Ectodermal cell (in vitro differentiated cells): ENCODE measurements at regions not wholly inside any gene's neighbourhood (a gene's known extent, or its start where the extent isn't known, plus 50 kb on each side); places are given as distances from the start of the nearest gene placed in this dataset.

Source experiments
- H3K27ac ChIP-seq: 2 replicates; pipeline ENCODE4 v1.7.0; 2013; ENCODE audit warnings: mild to moderate bottlenecking, low read depth, low read length; ENCODE audit not compliant: insufficient read depth, poor library complexity, severe bottlenecking
- H3K27me3 ChIP-seq: 2 replicates; pipeline ENCODE4 v1.7.0; 2013; ENCODE audit warnings: mild to moderate bottlenecking, low read length; ENCODE audit not compliant: insufficient read depth, control insufficient read depth, poor library complexity, severe bottlenecking
- H3K36me3 ChIP-seq: one replicate; pipeline ENCODE4 v1.7.0; 2013; ENCODE audit warnings: low read length; ENCODE audit not compliant: control insufficient read depth, insufficient read depth
- H3K4me1 ChIP-seq: one replicate; pipeline ENCODE4 v1.7.0; 2013; ENCODE audit warnings: low read length; ENCODE audit not compliant: control insufficient read depth, insufficient read depth
- H3K4me3 ChIP-seq: 2 replicates; pipeline ENCODE4 v1.7.0; 2013; ENCODE audit warnings: low read depth, low read length, control low read depth; ENCODE audit not compliant: insufficient read depth
- H3K9me3 ChIP-seq: 2 replicates; pipeline ENCODE4 v1.7.0; 2013; ENCODE audit warnings: mild to moderate bottlenecking, low read length, moderate library complexity; ENCODE audit not compliant: control insufficient read depth
- WGBS, 2 experiments: methylation state at CpG; one replicate each; pipeline ENCODE4 v1.1.7; 2013; ENCODE audit warnings: missing lambda C conversion rate in 2 of 2; 5-methylcytosine and 5-hydroxymethylcytosine counted together

DNA sequence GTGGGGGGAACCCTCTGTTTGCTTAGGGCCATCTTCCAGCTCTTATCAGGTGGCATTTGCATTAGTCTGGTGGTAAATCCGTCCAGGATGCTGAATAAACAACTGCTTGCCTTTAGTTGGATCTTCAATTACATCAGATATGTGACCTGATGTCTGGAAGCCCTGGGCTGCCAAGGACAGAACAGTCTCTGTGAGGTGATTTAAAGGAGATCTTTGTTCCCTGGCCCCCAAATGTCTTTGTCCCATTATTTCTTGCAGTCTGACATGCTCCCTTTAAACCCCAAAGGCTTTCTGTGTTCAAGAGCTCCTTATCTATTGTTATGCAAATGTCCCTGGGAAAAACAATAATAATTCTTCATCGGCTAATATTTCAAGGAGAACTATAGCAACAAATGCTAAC is 84.6 kb upstream of the SPTLC3 start:
- Histone ChIP-seq H3K4me3 (no peak overlapping the region), H3K4me1 (peaks cover 8% of the 10 kb centered on the region), H3K27ac (peak overlapping the region; percentile 39), H3K36me3 (no peaks in the 10 kb centered on the region), H3K9me3 (no peaks in the 10 kb centered on the region), H3K27me3 (no peaks in the 10 kb centered on the region)
- WGBS, 2 experiments, result 73 to 74% methylated on average over 1 of the region's 2 CpGs

DNA sequence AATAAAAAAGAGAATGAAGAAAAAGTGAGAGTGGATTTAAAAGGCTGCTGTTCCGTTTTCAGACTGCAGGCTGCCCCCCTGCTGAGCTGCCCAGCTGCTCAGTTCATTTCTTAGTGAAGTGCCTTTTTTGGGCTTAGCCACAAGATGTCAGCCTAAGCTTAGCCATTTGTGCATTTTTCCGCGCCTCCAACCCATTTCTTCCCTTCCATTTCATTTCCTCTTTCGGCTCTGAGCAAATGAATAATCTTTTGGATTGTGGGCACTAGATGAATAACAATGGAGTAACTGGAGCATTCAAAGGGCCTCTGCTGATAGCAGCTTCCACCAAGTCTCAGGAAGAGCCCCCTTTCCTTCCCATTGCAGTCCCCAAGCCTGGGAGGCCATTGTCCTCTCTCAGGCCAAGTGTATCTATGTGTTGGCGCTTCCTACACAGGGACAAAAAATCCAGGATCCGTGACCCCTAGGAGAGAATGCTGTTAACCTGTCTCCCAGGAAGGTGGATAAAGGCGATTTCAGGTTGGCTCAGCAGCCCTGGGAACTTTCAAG is 83.5 kb upstream of the SPTLC3 start:
- H3K27ac ChIP-seq, result no peak overlapping the region
- H3K27me3 ChIP-seq, result no peaks in the 10 kb centered on the region
- WGBS, 2 experiments, result 45 to 52% methylated on average over 6 to 7 of the region's 7 CpGs
- no peak overlapping the region for H3K4me3 ChIP-seq
- H3K9me3 ChIP-seq, result no peaks in the 10 kb centered on the region
- H3K36me3 ChIP-seq, result no peaks in the 10 kb centered on the region
- peaks cover 8% of the 10 kb centered on the region for H3K4me1 ChIP-seq

DNA sequence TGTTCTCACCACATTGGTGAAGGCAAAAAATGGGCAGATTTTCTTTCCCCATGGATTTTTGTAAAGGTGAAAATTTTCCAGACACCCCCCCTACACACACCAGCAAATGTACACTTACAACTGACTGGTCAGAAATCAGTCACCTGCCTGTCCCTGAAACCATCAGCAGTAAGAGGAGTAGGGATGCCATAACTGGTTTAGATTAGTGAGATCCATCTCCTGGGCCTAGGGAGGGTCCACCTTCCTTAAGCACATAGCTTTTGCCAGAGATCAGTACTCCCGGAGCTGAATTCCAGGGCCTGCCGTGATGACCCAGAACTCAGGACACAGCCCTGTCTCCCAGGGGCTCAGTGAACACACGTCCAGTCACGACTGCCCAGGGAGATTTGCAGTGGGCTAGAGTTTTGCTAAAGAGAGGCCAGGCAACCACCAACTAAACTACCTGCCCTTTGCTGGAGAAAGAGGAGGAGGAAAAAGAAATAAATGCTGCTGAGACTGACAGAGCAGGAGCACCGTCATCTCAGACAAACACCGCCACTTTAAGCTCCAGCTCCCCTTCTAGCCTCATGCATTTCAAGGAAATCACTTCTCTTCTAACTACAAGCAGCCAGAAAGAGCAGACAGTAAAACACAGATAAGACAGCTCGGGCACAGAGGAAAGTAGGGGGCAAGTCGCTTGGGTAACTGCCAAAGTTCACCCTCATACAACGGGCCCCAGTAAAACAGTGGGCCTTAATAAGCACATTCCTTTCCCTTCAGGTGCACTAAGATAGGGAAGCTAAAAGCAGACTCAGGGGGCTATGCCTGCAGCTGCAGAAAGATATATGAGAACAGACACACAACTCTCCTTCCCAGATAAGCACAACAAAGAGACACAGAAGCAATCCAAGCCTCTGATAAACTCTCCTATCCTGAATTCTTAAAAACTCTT is 82.6 kb upstream of the SPTLC3 start:
- H3K27ac ChIP-seq, result no peak overlapping the region
- H3K4me1 ChIP-seq, result peaks cover 8% of the 10 kb centered on the region
- WGBS, 2 experiments, result 85 to 86% methylated on average over 8 to 9 of the region's 9 CpGs

DNA sequence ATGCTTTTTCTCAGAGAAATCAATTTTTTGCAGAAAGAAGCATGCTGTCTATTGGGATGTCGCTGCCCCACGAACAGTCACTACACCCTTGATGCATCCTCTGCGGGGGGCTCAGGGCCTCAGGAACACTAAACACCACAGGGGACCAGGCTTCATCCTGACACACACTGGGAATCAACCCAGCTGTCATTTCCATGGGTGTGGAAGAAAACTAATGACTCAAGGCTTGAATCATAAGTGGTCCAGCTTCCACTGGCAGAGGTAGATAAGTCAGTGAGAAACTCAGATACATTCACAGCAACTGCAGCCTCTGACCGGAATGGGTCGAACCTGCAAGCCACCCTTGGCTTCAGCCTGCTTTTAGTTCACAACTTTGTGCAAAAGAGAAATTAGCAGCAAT is 81.3 kb upstream of the SPTLC3 start:
- Histone ChIP-seq H3K9me3 (no peaks in the 10 kb centered on the region), H3K4me3 (no peak overlapping the region), H3K27me3 (no peaks in the 10 kb centered on the region), H3K27ac (no peak overlapping the region), H3K36me3 (no peaks in the 10 kb centered on the region), H3K4me1 (peaks cover 8% of the 10 kb centered on the region)
- 89 to 96% methylated on average over 5 of the region's 5 CpGs for WGBS, 2 experiments

More for the DNA sequence above, 82.6 kb upstream of the SPTLC3 start:
- no peaks in the 10 kb centered on the region for H3K27me3 ChIP-seq
- no peak overlapping the region for H3K4me3 ChIP-seq
- H3K9me3 ChIP-seq, result no peaks in the 10 kb centered on the region
- H3K36me3 ChIP-seq, result no peaks in the 10 kb centered on the region

DNA sequence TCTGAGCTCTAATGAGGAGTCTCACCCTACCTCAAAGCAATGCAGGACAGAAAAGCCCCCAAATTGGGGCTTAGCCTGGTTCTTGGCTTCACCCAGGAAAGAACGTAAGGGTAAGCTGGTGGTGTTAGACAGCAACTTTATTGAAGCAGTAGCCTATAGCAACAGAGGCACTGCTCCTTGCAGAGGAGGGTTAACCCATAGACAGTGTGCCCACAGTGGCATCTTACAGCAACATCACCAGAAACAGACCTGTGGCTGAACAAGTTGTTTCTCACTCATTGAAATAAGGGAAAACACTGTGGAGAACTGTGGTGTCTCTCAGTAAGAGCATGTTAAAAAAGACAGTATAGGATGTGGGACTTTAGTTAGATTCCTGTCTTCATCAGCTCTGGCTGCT is 80.4 kb upstream of the SPTLC3 start:
- Histone ChIP-seq H3K4me1 (peaks cover 8% of the 10 kb centered on the region), H3K36me3 (no peaks in the 10 kb centered on the region), H3K27ac (no peak overlapping the region), H3K9me3 (no peaks in the 10 kb centered on the region), H3K4me3 (no peak overlapping the region), H3K27me3 (no peaks in the 10 kb centered on the region)
- 91 to 94% methylated on average over 1 of the region's 1 CpG for WGBS, 2 experiments

DNA sequence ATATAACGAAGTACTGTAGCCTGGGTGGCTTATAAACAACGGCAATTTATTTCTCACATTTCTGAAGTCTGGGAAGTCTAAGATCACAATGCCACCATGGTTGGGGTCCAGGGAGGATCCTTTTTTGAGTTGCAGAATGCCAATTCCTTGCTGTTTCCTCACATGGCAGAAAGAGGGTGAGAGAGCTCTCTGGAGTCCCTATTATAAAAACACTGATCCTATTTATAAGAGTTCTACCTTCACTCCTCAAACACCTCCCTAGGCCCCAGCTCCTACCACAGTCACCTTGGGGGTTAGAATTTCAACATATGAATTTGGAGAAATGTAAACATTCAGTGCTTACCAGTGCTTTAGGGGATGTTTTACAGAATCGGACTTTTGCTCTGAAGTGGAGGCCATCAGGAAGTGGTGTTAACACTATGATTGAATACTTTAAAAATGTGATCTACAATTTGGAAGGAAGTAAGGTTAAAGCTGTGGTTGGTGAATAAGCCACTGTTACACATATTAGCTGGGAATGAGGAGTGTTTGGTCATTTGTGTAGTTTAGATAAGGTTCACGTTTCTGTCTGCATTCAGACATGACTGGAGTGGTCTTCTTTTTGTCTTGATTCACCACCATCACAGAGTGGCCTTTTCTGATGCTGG is 79.9 kb upstream of the SPTLC3 start:
- H3K4me1 ChIP-seq, result peaks cover 8% of the 10 kb centered on the region
- no peak overlapping the region for H3K27ac ChIP-seq

DNA sequence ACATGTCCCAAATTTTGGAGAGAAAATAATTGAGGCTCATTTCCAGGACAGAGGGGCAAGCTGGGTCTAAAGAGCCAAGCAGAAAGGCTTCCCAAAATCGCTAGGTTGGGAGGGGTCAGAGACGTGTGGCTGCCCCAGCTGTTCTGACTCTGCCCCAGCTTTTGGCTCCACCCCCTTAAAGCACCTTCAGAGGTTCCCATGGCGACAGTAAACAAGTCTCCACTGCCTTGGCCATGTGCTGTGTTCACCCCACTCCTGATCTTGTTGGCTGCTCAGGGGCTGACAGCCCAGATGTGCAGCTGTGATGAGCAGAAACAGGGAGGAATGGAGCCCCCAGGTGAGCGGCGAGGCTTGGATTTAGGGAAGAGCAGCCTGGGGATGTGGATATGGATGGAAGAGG is 72.8 kb upstream of the SPTLC3 start:
- no peaks in the 10 kb centered on the region for H3K36me3 ChIP-seq
- no peaks in the 10 kb centered on the region for H3K4me1 ChIP-seq
- no peaks in the 10 kb centered on the region for H3K9me3 ChIP-seq
- no peak overlapping the region for H3K4me3 ChIP-seq
- no peaks in the 10 kb centered on the region for H3K27me3 ChIP-seq
- H3K27ac ChIP-seq, result no peak overlapping the region
- 85% methylated on average over 5 of the region's 5 CpGs for WGBS, 2 experiments

More for the DNA sequence above, 79.9 kb upstream of the SPTLC3 start:
- H3K9me3 ChIP-seq, result no peaks in the 10 kb centered on the region
- H3K27me3 ChIP-seq, result no peaks in the 10 kb centered on the region
- H3K4me3 ChIP-seq, result no peak overlapping the region
- H3K36me3 ChIP-seq, result no peaks in the 10 kb centered on the region
- 94 to 96% methylated on average over 4 of the region's 4 CpGs for WGBS, 2 experiments

GRCh38 chr20:12936524-12936923 is 72.2 kb upstream of the SPTLC3 start:
- WGBS, 2 experiments, result 92 to 95% methylated on average over 6 of the region's 6 CpGs
- Histone ChIP-seq H3K27me3 (no peaks in the 10 kb centered on the region), H3K36me3 (no peaks in the 10 kb centered on the region), H3K4me3 (no peak overlapping the region), H3K27ac (no peak overlapping the region), H3K4me1 (no peaks in the 10 kb centered on the region), H3K9me3 (no peaks in the 10 kb centered on the region)

DNA sequence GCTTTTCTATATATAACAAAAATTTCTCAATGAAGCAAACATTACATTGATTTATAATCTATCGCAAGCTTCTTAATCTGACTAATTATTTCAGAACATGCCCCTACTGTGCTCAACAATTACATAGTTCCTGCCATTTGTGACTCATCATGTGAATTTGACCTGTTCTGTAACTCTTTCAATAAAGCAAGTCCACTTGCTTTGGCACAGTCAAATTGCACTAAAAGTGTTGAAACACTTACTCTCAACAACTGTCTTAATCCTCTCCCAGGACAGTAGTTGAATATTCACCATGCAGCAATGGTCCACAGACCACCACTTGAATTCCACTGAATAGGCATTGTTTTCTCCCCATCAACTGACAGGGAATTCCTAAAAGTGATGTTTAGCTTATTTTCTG is 67.7 kb upstream of the SPTLC3 start:
- Histone ChIP-seq H3K4me1 (no peaks in the 10 kb centered on the region), H3K4me3 (no peak overlapping the region), H3K27me3 (no peaks in the 10 kb centered on the region), H3K9me3 (no peaks in the 10 kb centered on the region), H3K36me3 (no peaks in the 10 kb centered on the region), H3K27ac (no peak overlapping the region)
- whole genome bisulfite sequencing, 2 experiments, result 96 to 97% methylated on average over 1 of the region's 1 CpG

DNA sequence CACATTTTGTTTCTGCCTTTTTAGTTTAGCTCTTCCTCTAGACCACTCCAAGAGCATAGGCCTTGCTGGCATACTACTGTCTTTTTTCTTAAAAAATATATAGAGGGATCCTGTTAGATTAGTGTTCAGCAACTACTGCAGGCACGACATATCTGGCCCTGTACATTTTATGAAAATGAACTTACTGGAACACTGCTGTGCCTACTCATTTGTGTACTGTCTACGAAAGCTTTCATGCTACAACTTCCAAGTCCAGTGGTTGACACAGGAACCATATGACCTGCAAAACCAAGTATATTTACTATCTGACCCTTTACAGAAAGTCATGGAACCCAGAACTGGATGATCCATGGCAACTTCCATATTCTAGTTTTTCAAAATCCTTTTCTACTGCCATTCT is 66.6 kb upstream of the SPTLC3 start:
- Histone ChIP-seq H3K4me1 (no peaks in the 10 kb centered on the region), H3K9me3 (no peaks in the 10 kb centered on the region), H3K4me3 (no peak overlapping the region), H3K27me3 (no peaks in the 10 kb centered on the region), H3K27ac (no peak overlapping the region), H3K36me3 (no peaks in the 10 kb centered on the region)
- 70 to 77% methylated on average over 2 of the region's 2 CpGs for WGBS, 2 experiments
